B cell (primary cell): ENCODE measurements at regions not wholly inside any gene's neighbourhood (a gene's known extent, or its start where the extent isn't known, plus 50 kb on each side); places are given as distances from the start of the nearest gene placed in this dataset.

Source experiments
- ATAC-seq: fragments of 200-7000 bp; cut with Tn5 transposase; one replicate; pipeline ENCODE4 v1.10.0; 2021; ENCODE audit warnings: low read depth, mild to moderate bottlenecking, moderate number of reproducible peaks, moderate library complexity
- CTCF ChIA-PET: fragments of 350-600 bp; sonication (Branson Sonifier 250); formaldehyde crosslinking; loops from one replicate; lab custom pipeline; 2021; ENCODE audit warnings: antibody characterized with exemption, inconsistent platforms; lab: Charles Lee
- POLR2A ChIA-PET: fragments of 350-600 bp; sonication (Branson Sonifier 250); formaldehyde crosslinking; loops from one replicate; lab custom pipeline; 2021; ENCODE audit warnings: antibody characterized with exemption; lab: Charles Lee
- DNase-seq: peaks from one replicate; pipeline ENCODE4 v3.0.0; 2013
- H2AFZ ChIP-seq: 2 replicates; pipeline ENCODE4 v1.6.1; 2012; ENCODE audit warnings: mild to moderate bottlenecking, low read depth, low read length; ENCODE audit not compliant: insufficient read depth, poor library complexity, severe bottlenecking
- H3K27ac ChIP-seq, 2 donors: 1 replicate in 1 of 2; 2 replicates in 1 of 2; pipeline ENCODE4 v1.5.1; 2012 to 2013; ENCODE audit warnings: low read length in 2 of 2, mild to moderate bottlenecking in 2 of 2, moderate library complexity in 1 of 2
- H3K27me3 ChIP-seq, 4 experiments: fragments of 200-600 bp in 1 of 4; sonication (generic) in 1 of 4; replicated peaks in 1 of 4; 1 replicate in 2 of 4; 2 replicates in 2 of 4; pipeline versions ENCODE4 v1.6.1 to v1.7.0; 2013 to 2016; ENCODE audit warnings: low read length in 3 of 4, mild to moderate bottlenecking in 2 of 4, mixed read lengths in 1 of 4, moderate library complexity in 1 of 4; ENCODE audit not compliant: insufficient read depth in 4 of 4, control insufficient read depth in 3 of 4; ENCODE audit errors: control extremely low read depth in 1 of 4
- H3K36me3 ChIP-seq, 2 experiments: replicated peaks in 1 of 2; 1 replicate in 1 of 2; 2 replicates in 1 of 2; pipeline versions ENCODE4 v1.6.1 to v1.7.1; 2013; ENCODE audit warnings: low read length in 1 of 2; ENCODE audit not compliant: insufficient read depth in 2 of 2, control insufficient read depth in 1 of 2; ENCODE audit errors: control extremely low read depth in 1 of 2, extremely low read depth in 1 of 2
- H3K4me1 ChIP-seq, 2 donors: fragments of 200-600 bp in 1 of 2; sonication (generic) in 1 of 2; 1 replicate in 1 of 2; 2 replicates in 1 of 2; pipeline versions ENCODE4 v1.5.1 to v1.6.1; 2013 to 2017; ENCODE audit warnings: low read length in 2 of 2; ENCODE audit not compliant: control insufficient read depth in 2 of 2, insufficient read depth in 2 of 2
- H3K4me2 ChIP-seq: replicated peaks from 2 replicates; pipeline ENCODE3; 2012; ENCODE audit warnings: mild to moderate bottlenecking, low read depth, low read length; ENCODE audit not compliant: poor library complexity, severe bottlenecking
- H3K4me3 ChIP-seq, 5 experiments: fragments of 200-600 bp in 1 of 5; sonication (generic) in 1 of 5; 1 replicate in 3 of 5; 2 replicates in 2 of 5; pipeline versions ENCODE4 v1.5.1 to v1.7.0; 2011 to 2016; ENCODE audit warnings: low read length in 4 of 5, mild to moderate bottlenecking in 4 of 5, low read depth in 2 of 5, control low read depth in 1 of 5, moderate library complexity in 1 of 5; ENCODE audit not compliant: insufficient read depth in 1 of 5; ENCODE audit errors: control extremely low read depth in 1 of 5, extremely low read depth in 1 of 5
- H3K79me2 ChIP-seq: fragments of 200-600 bp; sonication (generic); one replicate; pipeline ENCODE4 v1.6.0; 2016; ENCODE audit warnings: low read length; ENCODE audit not compliant: control insufficient read depth, insufficient read depth
- H3K9ac ChIP-seq: fragments of 200-600 bp; sonication (generic); 2 replicates; pipeline ENCODE4 v1.6.1; 2017; ENCODE audit warnings: mild to moderate bottlenecking, low read length, moderate library complexity
- H3K9me3 ChIP-seq, 3 donors: one replicate each; pipeline versions ENCODE4 v1.6.1 to v1.7.1; 2013; ENCODE audit warnings: low read length in 2 of 3; ENCODE audit not compliant: control insufficient read depth in 2 of 3, insufficient read depth in 1 of 3; ENCODE audit errors: control extremely low read depth in 1 of 3
- H4K20me1 ChIP-seq: 2 replicates; pipeline ENCODE4 v1.6.0; 2012; ENCODE audit warnings: mild to moderate bottlenecking, low read length; ENCODE audit not compliant: insufficient read depth, control insufficient read depth, poor library complexity, severe bottlenecking
- H3K27ac Mint-ChIP-seq: one replicate; pipeline ENCODE4 v1.8.0; 2021; ENCODE audit warnings: mixed read lengths
- H3K27me3 Mint-ChIP-seq: one replicate; pipeline ENCODE4 v1.8.0; 2021; ENCODE audit warnings: mixed read lengths
- H3K4me1 Mint-ChIP-seq: one replicate; pipeline ENCODE4 v1.8.0; 2021; ENCODE audit warnings: mixed read lengths
- H3K4me3 Mint-ChIP-seq: one replicate; pipeline ENCODE4 v1.8.0; 2021; ENCODE audit warnings: mixed read lengths
- H3K9me3 Mint-ChIP-seq: one replicate; pipeline ENCODE4 v1.8.0; 2022; ENCODE audit warnings: mixed read lengths; ENCODE audit not compliant: insufficient read depth
- CTCF ChIP-seq: fragments of 200-600 bp; IDR thresholded peaks from one replicate; pipeline ENCODE4 v1.8.0; 2022; ENCODE audit warnings: antibody characterized with exemption, mild to moderate bottlenecking
- EZH2 ChIP-seq: IDR thresholded peaks from 2 replicates; pipeline ENCODE4 v1.6.1; 2012; ENCODE audit warnings: borderline replicate concordance, low read depth, mild to moderate bottlenecking, moderate library complexity, low read length; ENCODE audit not compliant: insufficient read depth, poor library complexity, severe bottlenecking
- WGBS: methylation state at CpG from one replicate; pipeline ENCODE4 v1.1.5; 2013; ENCODE audit warnings: missing lambda C conversion rate; ENCODE audit not compliant: insufficient coverage; 5-methylcytosine and 5-hydroxymethylcytosine counted together
- intact Hi-C: fragments of 100-400 bp; cut with micrococcal nuclease; formaldehyde crosslinking; loops from one replicate; pipeline ENCODE4 v1.10.0; 2022

- no peak overlapping the region for H3K9ac ChIP-seq
- Mint-ChIP-seq H3K9me3 (no peaks in the 10 kb centered on the region), H3K4me3 (no peak overlapping the region), H3K4me1 (no peaks in the 10 kb centered on the region), H3K27ac (no peak overlapping the region), H3K27me3 (peaks cover 15% of the 10 kb centered on the region)
- ChIA-PET CTCF (no interaction called here), POLR2A (no interaction called here)
- H3K9me3 ChIP-seq, result peaks cover 0 to 5% (median 0%) of the 10 kb centered on the region in 3 donors
- H3K79me2 ChIP-seq, result no peaks in the 10 kb centered on the region
- peaks cover 0 to 5% (median 0%) of the 10 kb centered on the region in 4 experiments for H3K27me3 ChIP-seq
- H3K4me1 ChIP-seq, result no peaks in the 10 kb centered on the region
- ATAC-seq, result no peak
- WGBS, result 72% methylated on average over 5 of the region's 5 CpGs
- no peaks in the 10 kb centered on the region for H4K20me1 ChIP-seq
- no peak overlapping the region for H3K4me3 ChIP-seq
- H3K36me3 ChIP-seq, result no peaks in the 10 kb centered on the region
- intact Hi-C loops, result no loop called here
- DNase-seq, result no peak
- H2AFZ ChIP-seq, result no peak overlapping the region
- H3K4me2 ChIP-seq, result no peak overlapping the region
- H3K27ac ChIP-seq, result no peak overlapping the region
- no peak for TF ChIP-seq CTCF
- TF ChIP-seq EZH2, result no peak
These were observed 70.0 kb downstream of the KCTD15 start for GRCh38 chr19:33866696-33867095.

- Mint-ChIP-seq H3K4me1 (no peaks in the 10 kb centered on the region), H3K27ac (no peak overlapping the region), H3K4me3 (no peak overlapping the region), H3K9me3 (no peaks in the 10 kb centered on the region), H3K27me3 (peaks cover 16% of the 10 kb centered on the region)
- no peaks in the 10 kb centered on the region for H4K20me1 ChIP-seq
- H3K27me3 ChIP-seq, result peaks cover 0 to 5% (median 0%) of the 10 kb centered on the region in 4 experiments
- ATAC-seq (no peak), DNase-seq (no peak)
- H2AFZ ChIP-seq, result no peak overlapping the region
- no peak overlapping the region for H3K4me2 ChIP-seq
- CTCF ChIA-PET, result no interaction called here
- H3K4me3 ChIP-seq, result no peak overlapping the region
- H3K79me2 ChIP-seq, result no peaks in the 10 kb centered on the region
- TF ChIP-seq CTCF (no peak), EZH2 (no peak)
- WGBS, result 90% methylated on average over 13 of the region's 17 CpGs
- POLR2A ChIA-PET, result no interaction called here
- intact Hi-C loops, result no loop called here
- no peaks in the 10 kb centered on the region for H3K9me3 ChIP-seq
- no peaks in the 10 kb centered on the region for H3K4me1 ChIP-seq
- no peak overlapping the region for H3K27ac ChIP-seq
- H3K9ac ChIP-seq, result no peak overlapping the region
- no peaks in the 10 kb centered on the region for H3K36me3 ChIP-seq
These were observed 71.5 kb downstream of the KCTD15 start for GRCh38 chr19:33868076-33868735.
